ENCODE measurements at regions not wholly inside any gene's neighbourhood (a gene's known extent, or its start where the extent isn't known, plus 50 kb on each side); places are given as distances from the start of the nearest gene placed in this dataset.

GRCh38 chr7:42491106-42491505, 254.1 kb upstream of the GLI3 start:
- TF ChIP-seq CTCF (IDR thresholded peaks at IDR 0.05) (no peak), POLR2A (IDR thresholded peaks at IDR 0.05) (no peak)
